ENCODE measurements at regions not wholly inside any gene's neighbourhood (a gene's known extent, or its start where the extent isn't known, plus 50 kb on each side); places are given as distances from the start of the nearest gene placed in this dataset.

- no peak for TF ChIP-seq LARP7 (IDR thresholded peaks at IDR 0.05)
- no peak for TF ChIP-seq E4F1 (IDR thresholded peaks at IDR 0.05; ENCODE audit: borderline replicate concordance, partially characterized antibody)
- TF ChIP-seq WRNIP1 (IDR thresholded peaks at IDR 0.05; ENCODE audit: borderline replicate concordance, low read depth, low read length): no peak
Measured at GRCh38 chr3:61323094-61323493, 71.8 kb upstream of the FHIT start (continued).

- TF ChIP-seq HDGF (IDR thresholded peaks at IDR 0.05) (no peak), CREM (IDR thresholded peaks at IDR 0.05; ENCODE audit: low read depth) (no peak), LARP7 (IDR thresholded peaks at IDR 0.05) (no peak), ELK1 (IDR thresholded peaks at IDR 0.05; ENCODE audit: low read depth, low read length) (no peak), WRNIP1 (IDR thresholded peaks at IDR 0.05; ENCODE audit: borderline replicate concordance, low read depth, low read length) (no peak)
- ChIA-PET RAD21 (ENCODE audit: unreplicated experiment) (interaction anchor here (1.1 kb wide), 1 partner anchor 39 kb away, joined by 3 read pairs; no protein-coding TSS in a partner anchor), SMC1A (ENCODE audit: uncharacterized antibody, unreplicated experiment) (no interaction called here), CTCF (interaction anchor here (1.9 kb wide), 1 partner anchor 20 kb away, joined by 4 read pairs; no protein-coding TSS in a partner anchor), POLR2A (interaction anchor here (0.5 kb wide), 1 partner anchor 230 kb away, joined by 8 read pairs; no protein-coding TSS in a partner anchor)
- no TSS peak for BruUV-seq (replicated peaks)
- H4K20me1 ChIP-seq (ENCODE audit: control insufficient read depth, insufficient read depth): no peaks in the 10 kb centered on the region
- H2AFZ ChIP-seq (ENCODE audit: control insufficient read depth, low read depth, low read length): no peak overlapping the region
- WGBS (ENCODE audit: insufficient coverage, insufficient replicate concordance, low lambda C conversion rate, missing lambda C conversion rate): 9% methylated on average over 5 of the region's 5 CpGs
- H3K9me3 ChIP-seq (replicated peaks; ENCODE audit: control insufficient read depth, insufficient read depth, low read length): no peaks in the 10 kb centered on the region
- H3K4me2 ChIP-seq (ENCODE audit: control insufficient read depth, insufficient read depth): no peak overlapping the region
- H3K9ac ChIP-seq (ENCODE audit: control insufficient read depth, insufficient read depth, low read length): no peak overlapping the region
- DNase-seq (ENCODE audit: low read depth, low spot score): no peak
- ATAC-seq: no peak
- intact Hi-C loops (cut with micrococcal nuclease; ENCODE audit: unreplicated experiment): no loop called here
- no peak for FAIRE-seq
- H3K27me3 ChIP-seq (replicated peaks in 1 of 2; ENCODE audit: control insufficient read depth in 2 of 2, insufficient read depth in 2 of 2, low read length in 1 of 2): no peaks in the 10 kb centered on the region; a peak in 1 of 4 replicates
- no peak overlapping the region for H3K27ac ChIP-seq (ENCODE audit: control insufficient read depth, insufficient read depth)
- H3K4me1 ChIP-seq (ENCODE audit: control insufficient read depth, insufficient read depth, low read length): no peaks in the 10 kb centered on the region
- no peaks in the 10 kb centered on the region for H3K36me3 ChIP-seq (ENCODE audit: control insufficient read depth in 2 of 2, insufficient read depth in 2 of 2, low read length in 1 of 2)
- in situ Hi-C loops (cut with MboI): no loop called here
- H3K4me3 ChIP-seq: no peak overlapping the region
- H3K79me2 ChIP-seq (ENCODE audit: control insufficient read depth, insufficient read depth, low read length): no peaks in the 10 kb centered on the region
Measured at GRCh38 chr3:61331929-61332552, 80.8 kb upstream of the FHIT start.
